GM12891 (cell line): ENCODE measurements at regions not wholly inside any gene's neighbourhood (a gene's known extent, or its start where the extent isn't known, plus 50 kb on each side); places are given as distances from the start of the nearest gene placed in this dataset.

ENCODE experiments used
- POLR2A ChIP-seq: IDR thresholded peaks from 2 replicates; pipeline ENCODE4 v1.6.1; 2011; ENCODE audit warnings: low read depth, low read length, control low read depth
- POLR2AphosphoS5 ChIP-seq: IDR thresholded peaks from 2 replicates; pipeline ENCODE4 v1.6.1; 2011; ENCODE audit warnings: low read depth, low read length, control low read depth

- TF ChIP-seq POLR2AphosphoS5 (no peak), POLR2A (no peak)
Measured at GRCh38 chr3:28136607-28137216, 104.7 kb upstream of the CMC1 start.
